Large intestine (tissue), 3 donors: ENCODE measurements at regions not wholly inside any gene's neighbourhood (a gene's known extent, or its start where the extent isn't known, plus 50 kb on each side); places are given as distances from the start of the nearest gene placed in this dataset.

Experiments used
- DNase-seq, 2 donors: peaks; one replicate each; pipeline versions ENCODE4 v3.0.0 to v3.0.0-alpha.2; 2013
- H3K27ac ChIP-seq: one replicate; pipeline ENCODE4 v1.5.1; 2013; ENCODE audit warnings: low read length
- H3K27me3 ChIP-seq: 2 replicates; pipeline ENCODE4 v1.6.1; 2013; ENCODE audit warnings: low read length; ENCODE audit not compliant: control insufficient read depth, insufficient read depth
- H3K36me3 ChIP-seq: 2 replicates; pipeline ENCODE4 v1.6.1; 2013; ENCODE audit warnings: low read length; ENCODE audit not compliant: control insufficient read depth, insufficient read depth
- H3K4me1 ChIP-seq: one replicate; pipeline ENCODE4 v1.6.1; 2013; ENCODE audit warnings: low read length; ENCODE audit not compliant: control insufficient read depth, insufficient read depth
- H3K4me3 ChIP-seq: one replicate; pipeline ENCODE4 v1.5.1; 2013; ENCODE audit warnings: low read length
- H3K9me3 ChIP-seq: one replicate; pipeline ENCODE4 v1.6.1; 2013; ENCODE audit warnings: mild to moderate bottlenecking, low read depth, low read length, moderate library complexity; ENCODE audit not compliant: control insufficient read depth
- WGBS: methylation state at CpG from one replicate; pipeline ENCODE4 v1.1.5; 2013; ENCODE audit warnings: low lambda C conversion rate; ENCODE audit not compliant: insufficient coverage; 5-methylcytosine and 5-hydroxymethylcytosine counted together

GRCh38 chr21:27722095-27722494 is 755.2 kb upstream of the ADAMTS5 start:
- no peaks in the 10 kb centered on the region for H3K36me3 ChIP-seq
- H3K4me1 ChIP-seq: no peaks in the 10 kb centered on the region
- peak overlapping the region; percentile 27 for H3K27ac ChIP-seq
- H3K9me3 ChIP-seq: no peaks in the 10 kb centered on the region
- H3K4me3 ChIP-seq: no peak overlapping the region
- H3K27me3 ChIP-seq: no peaks in the 10 kb centered on the region
- DNase-seq: peak; percentile 24 to 48

- no peaks in the 10 kb centered on the region for H3K36me3 ChIP-seq
- H3K9me3 ChIP-seq: no peaks in the 10 kb centered on the region
- DNase-seq: peak; percentile 30 to 31
Observed at GRCh38 chr21:27721675-27722074, 754.8 kb upstream of the ADAMTS5 start.

GRCh38 chr21:27719226-27719625 is 752.3 kb upstream of the ADAMTS5 start:
- DNase-seq: no peak
- H3K27me3 ChIP-seq: no peaks in the 10 kb centered on the region

More at GRCh38 chr21:27721675-27722074, 754.8 kb upstream of the ADAMTS5 start:
- Histone ChIP-seq H3K27me3 (no peaks in the 10 kb centered on the region), H3K4me1 (no peaks in the 10 kb centered on the region), H3K4me3 (no peak overlapping the region), H3K27ac (peak overlapping the region; percentile 27)
- WGBS: 20% methylated on average over 1 of the region's 2 CpGs

GRCh38 chr21:27715131-27715530 is 748.2 kb upstream of the ADAMTS5 start:
- Histone ChIP-seq H3K4me1 (no peaks in the 10 kb centered on the region), H3K9me3 (no peaks in the 10 kb centered on the region), H3K36me3 (no peaks in the 10 kb centered on the region), H3K4me3 (no peak overlapping the region), H3K27ac (no peak overlapping the region), H3K27me3 (no peaks in the 10 kb centered on the region)
- no peak for DNase-seq
- no CpG with 5 or more reads among the region's 1 CpG for WGBS

More at GRCh38 chr21:27719226-27719625, 752.3 kb upstream of the ADAMTS5 start:
- Histone ChIP-seq H3K4me3 (no peak overlapping the region), H3K27ac (no peak overlapping the region), H3K9me3 (no peaks in the 10 kb centered on the region), H3K36me3 (no peaks in the 10 kb centered on the region), H3K4me1 (no peaks in the 10 kb centered on the region)
- 100% methylated on average over 1 of the region's 4 CpGs for WGBS

GRCh38 chr21:27713154-27714109 is 746.5 kb upstream of the ADAMTS5 start:
- Histone ChIP-seq H3K9me3 (no peaks in the 10 kb centered on the region), H3K36me3 (no peaks in the 10 kb centered on the region), H3K4me1 (no peaks in the 10 kb centered on the region), H3K27ac (no peak overlapping the region), H3K27me3 (no peaks in the 10 kb centered on the region), H3K4me3 (no peak overlapping the region)
- 100% methylated on average over 1 of the region's 7 CpGs for WGBS
- DNase-seq: peak in 1 of 2 donors; percentile 38

GRCh38 chr21:27704567-27705166 is 737.8 kb upstream of the ADAMTS5 start:
- Histone ChIP-seq H3K27ac (no peak overlapping the region), H3K4me1 (no peaks in the 10 kb centered on the region), H3K36me3 (no peaks in the 10 kb centered on the region), H3K27me3 (no peaks in the 10 kb centered on the region), H3K9me3 (no peaks in the 10 kb centered on the region), H3K4me3 (no peak overlapping the region)
- whole genome bisulfite sequencing: 84% methylated on average over 7 of the region's 8 CpGs
- DNase-seq: no peak

- Histone ChIP-seq H3K4me1 (no peaks in the 10 kb centered on the region), H3K27me3 (no peaks in the 10 kb centered on the region), H3K36me3 (no peaks in the 10 kb centered on the region), H3K4me3 (no peak overlapping the region), H3K27ac (no peak overlapping the region), H3K9me3 (no peaks in the 10 kb centered on the region)
- no peak for DNase-seq
- WGBS: 100% methylated on average over 1 of the region's 4 CpGs
Observed at GRCh38 chr21:27703791-27704190, 736.9 kb upstream of the ADAMTS5 start.

GRCh38 chr21:27700974-27701614 is 734.2 kb upstream of the ADAMTS5 start:
- Histone ChIP-seq H3K4me3 (no peak overlapping the region), H3K9me3 (no peaks in the 10 kb centered on the region), H3K4me1 (no peaks in the 10 kb centered on the region), H3K36me3 (no peaks in the 10 kb centered on the region), H3K27me3 (no peaks in the 10 kb centered on the region), H3K27ac (no peak overlapping the region)
- 23% methylated on average over 5 of the region's 14 CpGs for WGBS
- peak; percentile 70 to 81 for DNase-seq

GRCh38 chr21:27695246-27695645 is 728.4 kb upstream of the ADAMTS5 start:
- Histone ChIP-seq H3K27me3 (no peaks in the 10 kb centered on the region), H3K4me1 (no peaks in the 10 kb centered on the region), H3K4me3 (no peak overlapping the region), H3K9me3 (no peaks in the 10 kb centered on the region), H3K27ac (no peak overlapping the region), H3K36me3 (no peaks in the 10 kb centered on the region)
- 94% methylated on average over 1 of the region's 1 CpG for WGBS
- DNase-seq: no peak

GRCh38 chr21:27694667-27695066 is 727.8 kb upstream of the ADAMTS5 start:
- H3K27ac ChIP-seq: no peak overlapping the region
- no peak for DNase-seq
- H3K27me3 ChIP-seq: no peaks in the 10 kb centered on the region
- no peak overlapping the region for H3K4me3 ChIP-seq
- WGBS: 40% methylated on average over 2 of the region's 4 CpGs
- H3K36me3 ChIP-seq: no peaks in the 10 kb centered on the region
- no peaks in the 10 kb centered on the region for H3K4me1 ChIP-seq
- no peaks in the 10 kb centered on the region for H3K9me3 ChIP-seq
